Liver (tissue), 8 donors: ENCODE measurements at regions not wholly inside any gene's neighbourhood (a gene's known extent, or its start where the extent isn't known, plus 50 kb on each side); places are given as distances from the start of the nearest gene placed in this dataset.

Experiments used
- DNase-seq: peaks from one replicate; pipeline ENCODE4 v3.0.0-alpha.2; 2017; ENCODE audit warnings: low spot score
- H3K27ac ChIP-seq, 2 donors: one replicate each; pipeline ENCODE4 v1.7.0; 2013; ENCODE audit warnings: inconsistent platforms in 2 of 2, low read length in 2 of 2, control low read depth in 1 of 2, low read depth in 1 of 2, mild to moderate bottlenecking in 1 of 2
- H3K27me3 ChIP-seq, 4 donors: one replicate each; pipeline versions ENCODE4 v1.6.1 to v1.7.0; 2013; ENCODE audit warnings: low read length in 3 of 4, inconsistent platforms in 1 of 4, mild to moderate bottlenecking in 1 of 4, moderate library complexity in 1 of 4; ENCODE audit not compliant: control insufficient read depth in 4 of 4, insufficient read depth in 4 of 4
- H3K36me3 ChIP-seq, 4 donors: one replicate each; pipeline versions ENCODE4 v1.6.1 to v1.7.0; 2013; ENCODE audit warnings: low read length in 3 of 4, mild to moderate bottlenecking in 3 of 4, low read depth in 1 of 4, moderate library complexity in 1 of 4; ENCODE audit not compliant: control insufficient read depth in 4 of 4, insufficient read depth in 3 of 4
- H3K4me1 ChIP-seq, 4 donors: one replicate each; pipeline versions ENCODE4 v1.6.1 to v1.7.0; 2013; ENCODE audit warnings: low read length in 3 of 4, mild to moderate bottlenecking in 3 of 4, moderate library complexity in 1 of 4; ENCODE audit not compliant: control insufficient read depth in 4 of 4, insufficient read depth in 4 of 4
- H3K4me3 ChIP-seq, 3 donors: one replicate each; pipeline versions ENCODE4 v1.6.1 to v1.7.0; 2013; ENCODE audit warnings: low read length in 3 of 3, control low read depth in 1 of 3, low read depth in 1 of 3, mild to moderate bottlenecking in 1 of 3
- H3K9ac ChIP-seq, 2 donors: one replicate each; pipeline ENCODE4 v1.7.0; 2013; ENCODE audit warnings: low read length in 2 of 2, mild to moderate bottlenecking in 2 of 2, moderate library complexity in 2 of 2, control low read depth in 1 of 2, low read depth in 1 of 2
- H3K9me3 ChIP-seq, 4 donors: one replicate each; pipeline versions ENCODE4 v1.6.1 to v1.7.0; 2013; ENCODE audit warnings: low read length in 3 of 4; ENCODE audit not compliant: control insufficient read depth in 4 of 4
- EGR1 ChIP-seq, 2 donors: IDR thresholded peaks; 2 replicates each; pipeline ENCODE4 v1.6.1; 2016 to 2018; ENCODE audit warnings: antibody characterized with exemption in 2 of 2, low read depth in 2 of 2
- FOXA1 ChIP-seq: IDR thresholded peaks from 2 replicates; pipeline ENCODE4 v1.6.1; 2016; ENCODE audit warnings: antibody characterized with exemption
- GABPA ChIP-seq, 2 donors: IDR thresholded peaks in 1 of 2; conservative IDR thresholded peaks in 1 of 2; 2 replicates each; pipeline ENCODE4 v1.6.1; 2016; ENCODE audit warnings: antibody characterized with exemption in 2 of 2, mild to moderate bottlenecking in 1 of 2, moderate library complexity in 1 of 2
- HNF4A ChIP-seq, 2 donors: conservative IDR thresholded peaks; 2 replicates each; pipeline ENCODE4 v1.6.1; 2016; ENCODE audit warnings: antibody characterized with exemption in 2 of 2, mild to moderate bottlenecking in 2 of 2
- HNF4G ChIP-seq: IDR thresholded peaks from 2 replicates; pipeline ENCODE4 v1.6.1; 2016; ENCODE audit warnings: antibody characterized with exemption
- JUND ChIP-seq, 2 donors: IDR thresholded peaks; 2 replicates each; pipeline ENCODE4 v1.6.1; 2016; ENCODE audit warnings: antibody characterized with exemption in 2 of 2
- NR2F2 ChIP-seq: IDR thresholded peaks from 2 replicates; pipeline ENCODE4 v1.6.1; 2016; ENCODE audit warnings: antibody characterized with exemption
- RAD21 ChIP-seq, 2 donors: IDR thresholded peaks; 2 replicates each; pipeline ENCODE4 v1.6.1; 2016; ENCODE audit warnings: antibody characterized with exemption in 2 of 2, mild to moderate bottlenecking in 2 of 2
- RXRA ChIP-seq, 2 donors: IDR thresholded peaks; 2 replicates each; pipeline ENCODE4 v1.6.1; 2017 to 2018; ENCODE audit warnings: antibody characterized with exemption in 2 of 2, mild to moderate bottlenecking in 1 of 2
- SP1 ChIP-seq: IDR thresholded peaks from 2 replicates; pipeline ENCODE4 v1.6.1; 2018; ENCODE audit warnings: antibody characterized with exemption, mild to moderate bottlenecking
- TAF1 ChIP-seq: conservative IDR thresholded peaks from 2 replicates; pipeline ENCODE4 v1.6.1; 2016; ENCODE audit warnings: antibody characterized with exemption, mild to moderate bottlenecking
- YY1 ChIP-seq: IDR thresholded peaks from 2 replicates; pipeline ENCODE4 v1.6.1; 2016; ENCODE audit warnings: antibody characterized with exemption, mild to moderate bottlenecking
- WGBS: extraction: QIAGEN DNeasy Blood & Tissue Kit; methylation state at CpG from one replicate; pipeline ENCODE4 v1.1.7; 2013; 5-methylcytosine and 5-hydroxymethylcytosine counted together
- TF ChIP-seq, protein P1 (sequence below): fragments of 150-350 bp; IDR thresholded peaks from 2 replicates; pipeline ENCODE4 v1.5.1; 2017; ENCODE audit warnings: improper control_type of control experiment, low read depth, low read length; ENCODE audit not compliant: missing input control
- TF ChIP-seq, protein P2 (sequence below): IDR thresholded peaks from 2 replicates; pipeline ENCODE4 v1.6.1; 2016; ENCODE audit warnings: antibody characterized with exemption, mild to moderate bottlenecking
- TF ChIP-seq, protein P3 (sequence below): IDR thresholded peaks from 2 replicates; pipeline ENCODE4 v1.6.1; 2016; ENCODE audit warnings: antibody characterized with exemption
- TF ChIP-seq, protein P4 (sequence below): IDR thresholded peaks from 2 replicates; pipeline ENCODE4 v1.6.1; 2016; ENCODE audit warnings: antibody characterized with exemption
- TF ChIP-seq, protein P5 (sequence below): IDR thresholded peaks from 2 replicates; pipeline ENCODE4 v1.6.1; 2016; ENCODE audit warnings: antibody characterized with exemption
- donor health status: healthy.
- donor health status: healthy.
- donor health status: healthy.
- donor health status: healthy.
- donor health status: healthy.

DNA sequence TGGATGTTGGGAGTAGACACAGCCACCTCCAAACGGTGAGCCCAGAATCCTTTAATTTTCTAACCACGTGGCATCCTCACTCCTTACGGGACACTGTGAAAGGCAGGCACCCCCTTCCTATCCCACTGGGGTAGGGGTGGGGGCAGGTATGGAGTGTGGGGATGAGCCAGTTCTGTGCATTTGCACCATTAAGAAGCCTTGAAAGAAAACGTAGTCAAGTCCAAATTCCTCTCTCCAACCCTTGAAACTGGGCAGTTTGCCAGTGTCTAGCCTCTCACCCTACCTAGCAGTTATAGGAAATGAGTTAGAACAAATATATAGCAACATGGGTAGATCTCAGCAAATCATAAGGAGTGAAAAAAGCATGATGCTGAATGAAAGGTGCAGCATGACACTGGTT lies 92.4 kb upstream of the LEP start:
- H3K36me3 ChIP-seq = no peaks in the 10 kb centered on the region
- H3K4me1 ChIP-seq = no peaks in the 10 kb centered on the region
- H3K9ac ChIP-seq = no peak overlapping the region
- TF ChIP-seq, protein P1, sequence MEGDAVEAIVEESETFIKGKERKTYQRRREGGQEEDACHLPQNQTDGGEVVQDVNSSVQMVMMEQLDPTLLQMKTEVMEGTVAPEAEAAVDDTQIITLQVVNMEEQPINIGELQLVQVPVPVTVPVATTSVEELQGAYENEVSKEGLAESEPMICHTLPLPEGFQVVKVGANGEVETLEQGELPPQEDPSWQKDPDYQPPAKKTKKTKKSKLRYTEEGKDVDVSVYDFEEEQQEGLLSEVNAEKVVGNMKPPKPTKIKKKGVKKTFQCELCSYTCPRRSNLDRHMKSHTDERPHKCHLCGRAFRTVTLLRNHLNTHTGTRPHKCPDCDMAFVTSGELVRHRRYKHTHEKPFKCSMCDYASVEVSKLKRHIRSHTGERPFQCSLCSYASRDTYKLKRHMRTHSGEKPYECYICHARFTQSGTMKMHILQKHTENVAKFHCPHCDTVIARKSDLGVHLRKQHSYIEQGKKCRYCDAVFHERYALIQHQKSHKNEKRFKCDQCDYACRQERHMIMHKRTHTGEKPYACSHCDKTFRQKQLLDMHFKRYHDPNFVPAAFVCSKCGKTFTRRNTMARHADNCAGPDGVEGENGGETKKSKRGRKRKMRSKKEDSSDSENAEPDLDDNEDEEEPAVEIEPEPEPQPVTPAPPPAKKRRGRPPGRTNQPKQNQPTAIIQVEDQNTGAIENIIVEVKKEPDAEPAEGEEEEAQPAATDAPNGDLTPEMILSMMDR = no peak
- TF ChIP-seq FOXA1 = no peak
- TF ChIP-seq JUND (IDR thresholded peaks at IDR 0.05) = no peak
- TF ChIP-seq SP1 = no peak
- TF ChIP-seq, protein P2, sequence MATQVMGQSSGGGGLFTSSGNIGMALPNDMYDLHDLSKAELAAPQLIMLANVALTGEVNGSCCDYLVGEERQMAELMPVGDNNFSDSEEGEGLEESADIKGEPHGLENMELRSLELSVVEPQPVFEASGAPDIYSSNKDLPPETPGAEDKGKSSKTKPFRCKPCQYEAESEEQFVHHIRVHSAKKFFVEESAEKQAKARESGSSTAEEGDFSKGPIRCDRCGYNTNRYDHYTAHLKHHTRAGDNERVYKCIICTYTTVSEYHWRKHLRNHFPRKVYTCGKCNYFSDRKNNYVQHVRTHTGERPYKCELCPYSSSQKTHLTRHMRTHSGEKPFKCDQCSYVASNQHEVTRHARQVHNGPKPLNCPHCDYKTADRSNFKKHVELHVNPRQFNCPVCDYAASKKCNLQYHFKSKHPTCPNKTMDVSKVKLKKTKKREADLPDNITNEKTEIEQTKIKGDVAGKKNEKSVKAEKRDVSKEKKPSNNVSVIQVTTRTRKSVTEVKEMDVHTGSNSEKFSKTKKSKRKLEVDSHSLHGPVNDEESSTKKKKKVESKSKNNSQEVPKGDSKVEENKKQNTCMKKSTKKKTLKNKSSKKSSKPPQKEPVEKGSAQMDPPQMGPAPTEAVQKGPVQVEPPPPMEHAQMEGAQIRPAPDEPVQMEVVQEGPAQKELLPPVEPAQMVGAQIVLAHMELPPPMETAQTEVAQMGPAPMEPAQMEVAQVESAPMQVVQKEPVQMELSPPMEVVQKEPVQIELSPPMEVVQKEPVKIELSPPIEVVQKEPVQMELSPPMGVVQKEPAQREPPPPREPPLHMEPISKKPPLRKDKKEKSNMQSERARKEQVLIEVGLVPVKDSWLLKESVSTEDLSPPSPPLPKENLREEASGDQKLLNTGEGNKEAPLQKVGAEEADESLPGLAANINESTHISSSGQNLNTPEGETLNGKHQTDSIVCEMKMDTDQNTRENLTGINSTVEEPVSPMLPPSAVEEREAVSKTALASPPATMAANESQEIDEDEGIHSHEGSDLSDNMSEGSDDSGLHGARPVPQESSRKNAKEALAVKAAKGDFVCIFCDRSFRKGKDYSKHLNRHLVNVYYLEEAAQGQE = no peak
- TF ChIP-seq TAF1 = no peak
- TF ChIP-seq EGR1 (IDR thresholded peaks at IDR 0.05; ENCODE audit: low read depth in 2 of 2) = no peak
- TF ChIP-seq RAD21 (IDR thresholded peaks at IDR 0.05) = no peak
- TF ChIP-seq RXRA (IDR thresholded peaks at IDR 0.05) = no peak
- no peak for TF ChIP-seq HNF4A (conservative IDR thresholded peaks at IDR 0.05)
- TF ChIP-seq, protein P3, sequence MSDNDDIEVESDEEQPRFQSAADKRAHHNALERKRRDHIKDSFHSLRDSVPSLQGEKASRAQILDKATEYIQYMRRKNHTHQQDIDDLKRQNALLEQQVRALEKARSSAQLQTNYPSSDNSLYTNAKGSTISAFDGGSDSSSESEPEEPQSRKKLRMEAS = no peak
- no peak for TF ChIP-seq GABPA (IDR thresholded peaks at IDR 0.05 in 1 of 2, conservative IDR thresholded peaks at IDR 0.05 in 1 of 2)
- TF ChIP-seq HNF4G = no peak
- TF ChIP-seq YY1 = no peak
- H3K27me3 ChIP-seq = peaks cover 0 to 6% (median 2%) of the 10 kb centered on the region in 4 donors
- no peak overlapping the region for H3K27ac ChIP-seq
- no peak for DNase-seq
- H3K9me3 ChIP-seq = no peaks in the 10 kb centered on the region
- H3K4me3 ChIP-seq = no peak overlapping the region
- 44% methylated on average over 4 of the region's 4 CpGs for WGBS

DNA sequence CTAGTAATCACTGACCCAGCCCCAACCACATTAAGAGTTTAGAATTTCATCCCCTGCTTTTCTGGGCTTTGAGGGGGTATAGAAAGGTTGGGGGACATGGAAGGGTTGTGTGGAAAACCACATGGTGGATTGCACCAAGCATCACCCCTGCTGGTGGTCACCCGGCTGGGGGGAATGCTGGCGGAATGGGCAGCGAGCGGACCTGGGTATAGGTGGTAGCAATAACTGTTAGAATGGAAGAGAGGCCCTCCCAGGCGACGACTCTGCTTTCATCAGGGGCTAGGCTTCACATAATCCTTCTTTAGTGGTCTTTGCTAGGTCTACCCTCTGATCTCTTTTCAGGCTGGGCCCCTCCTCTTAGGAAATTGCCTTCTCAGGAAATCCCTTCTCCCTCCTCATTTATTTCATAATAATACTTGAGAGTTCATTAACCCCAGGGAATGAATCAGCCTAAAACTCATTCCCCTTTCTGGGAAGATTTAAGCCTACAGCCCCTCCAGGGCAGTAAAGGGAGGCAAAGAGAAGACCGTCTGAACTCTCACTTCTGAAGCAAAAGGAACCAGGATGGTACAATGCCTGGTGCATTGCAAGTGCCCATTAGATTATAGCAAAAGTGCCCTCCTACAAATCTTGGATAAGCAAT lies 90.7 kb upstream of the LEP start:
- TF ChIP-seq EGR1 (IDR thresholded peaks at IDR 0.05; ENCODE audit: low read depth in 2 of 2) (no peak), HNF4A (conservative IDR thresholded peaks at IDR 0.05) (no peak), JUND (IDR thresholded peaks at IDR 0.05) (no peak), FOXA1 (no peak), SP1 (no peak), NR2F2 (no peak)
- TF ChIP-seq, protein P4, sequence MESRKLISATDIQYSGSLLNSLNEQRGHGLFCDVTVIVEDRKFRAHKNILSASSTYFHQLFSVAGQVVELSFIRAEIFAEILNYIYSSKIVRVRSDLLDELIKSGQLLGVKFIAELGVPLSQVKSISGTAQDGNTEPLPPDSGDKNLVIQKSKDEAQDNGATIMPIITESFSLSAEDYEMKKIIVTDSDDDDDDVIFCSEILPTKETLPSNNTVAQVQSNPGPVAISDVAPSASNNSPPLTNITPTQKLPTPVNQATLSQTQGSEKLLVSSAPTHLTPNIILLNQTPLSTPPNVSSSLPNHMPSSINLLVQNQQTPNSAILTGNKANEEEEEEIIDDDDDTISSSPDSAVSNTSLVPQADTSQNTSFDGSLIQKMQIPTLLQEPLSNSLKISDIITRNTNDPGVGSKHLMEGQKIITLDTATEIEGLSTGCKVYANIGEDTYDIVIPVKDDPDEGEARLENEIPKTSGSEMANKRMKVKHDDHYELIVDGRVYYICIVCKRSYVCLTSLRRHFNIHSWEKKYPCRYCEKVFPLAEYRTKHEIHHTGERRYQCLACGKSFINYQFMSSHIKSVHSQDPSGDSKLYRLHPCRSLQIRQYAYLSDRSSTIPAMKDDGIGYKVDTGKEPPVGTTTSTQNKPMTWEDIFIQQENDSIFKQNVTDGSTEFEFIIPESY = no peak
- TF ChIP-seq, protein P5, sequence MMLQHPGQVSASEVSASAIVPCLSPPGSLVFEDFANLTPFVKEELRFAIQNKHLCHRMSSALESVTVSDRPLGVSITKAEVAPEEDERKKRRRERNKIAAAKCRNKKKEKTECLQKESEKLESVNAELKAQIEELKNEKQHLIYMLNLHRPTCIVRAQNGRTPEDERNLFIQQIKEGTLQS = no peak
- no peaks in the 10 kb centered on the region for H3K9me3 ChIP-seq
- DNase-seq = no peak
- no peak overlapping the region for H3K4me3 ChIP-seq
- H3K27ac ChIP-seq = no peak overlapping the region
- H3K4me1 ChIP-seq = no peaks in the 10 kb centered on the region
- H3K36me3 ChIP-seq = no peaks in the 10 kb centered on the region
- no peak overlapping the region for H3K9ac ChIP-seq
- peaks cover 0 to 6% (median 2%) of the 10 kb centered on the region in 4 donors for H3K27me3 ChIP-seq
- 84% methylated on average over 7 of the region's 7 CpGs for WGBS
